GM21786 (cell line): ENCODE measurements at regions not wholly inside any gene's neighbourhood (a gene's known extent, or its start where the extent isn't known, plus 50 kb on each side); places are given as distances from the start of the nearest gene placed in this dataset.

Experiments
- ATAC-seq: cut with Tn5 transposase; IDR thresholded peaks from one replicate; pipeline ENCODE4 v1.9.1; 2021; ENCODE audit not compliant: unreplicated experiment

DNA sequence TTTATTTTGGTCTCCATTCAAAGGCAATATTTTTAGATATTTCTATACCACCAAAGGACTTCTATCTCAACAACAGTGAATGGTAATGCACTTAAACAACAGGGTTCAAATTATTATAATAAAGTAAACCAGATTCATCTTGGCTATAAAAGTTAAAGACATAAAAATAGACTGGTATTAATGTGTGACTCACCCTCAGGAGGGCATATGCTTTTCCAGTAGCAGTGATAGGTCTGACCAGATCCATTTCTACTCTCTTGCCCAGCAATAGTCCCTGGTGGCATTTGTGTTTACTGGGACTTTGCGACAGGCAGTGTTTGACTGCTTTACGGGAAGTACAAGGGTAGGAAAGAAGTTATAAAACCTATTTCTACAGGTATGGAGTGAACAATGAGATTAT, 353.2 kb upstream of the ATP2B1 start:
- no peak for ATAC-seq

- ATAC-seq = no peak
These were observed 351.4 kb upstream of the ATP2B1 start for GRCh38 chr12:90060031-90060430.

- no peak for ATAC-seq
These were observed 350.1 kb upstream of the ATP2B1 start for GRCh38 chr12:90058704-90059103.

GRCh38 chr12:90055071-90055470, 346.4 kb upstream of the ATP2B1 start:
- no peak for ATAC-seq

- no peak for ATAC-seq
These were observed 340.3 kb upstream of the ATP2B1 start for GRCh38 chr12:90048918-90049317.

- ATAC-seq = no peak
These were observed 336.9 kb upstream of the ATP2B1 start for GRCh38 chr12:90045559-90045958.

DNA sequence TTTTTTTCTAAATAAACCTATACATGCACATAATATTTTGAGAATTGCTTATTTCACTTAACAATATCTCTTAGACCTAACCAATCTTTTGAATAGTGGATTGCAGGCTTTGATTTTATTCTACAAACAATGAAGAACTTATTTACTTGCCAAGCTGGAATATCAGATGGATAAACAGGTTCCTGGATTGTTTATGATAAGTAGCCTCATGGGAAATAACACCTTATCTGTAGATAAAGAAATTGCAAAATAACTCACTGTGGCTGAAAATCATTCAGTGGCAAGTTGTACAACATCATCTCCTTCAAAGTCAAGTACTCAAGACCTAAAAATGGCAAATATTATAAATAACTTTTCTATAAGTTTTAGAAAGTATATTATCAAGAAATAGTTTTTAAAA, 335.4 kb upstream of the ATP2B1 start:
- no peak for ATAC-seq

DNA sequence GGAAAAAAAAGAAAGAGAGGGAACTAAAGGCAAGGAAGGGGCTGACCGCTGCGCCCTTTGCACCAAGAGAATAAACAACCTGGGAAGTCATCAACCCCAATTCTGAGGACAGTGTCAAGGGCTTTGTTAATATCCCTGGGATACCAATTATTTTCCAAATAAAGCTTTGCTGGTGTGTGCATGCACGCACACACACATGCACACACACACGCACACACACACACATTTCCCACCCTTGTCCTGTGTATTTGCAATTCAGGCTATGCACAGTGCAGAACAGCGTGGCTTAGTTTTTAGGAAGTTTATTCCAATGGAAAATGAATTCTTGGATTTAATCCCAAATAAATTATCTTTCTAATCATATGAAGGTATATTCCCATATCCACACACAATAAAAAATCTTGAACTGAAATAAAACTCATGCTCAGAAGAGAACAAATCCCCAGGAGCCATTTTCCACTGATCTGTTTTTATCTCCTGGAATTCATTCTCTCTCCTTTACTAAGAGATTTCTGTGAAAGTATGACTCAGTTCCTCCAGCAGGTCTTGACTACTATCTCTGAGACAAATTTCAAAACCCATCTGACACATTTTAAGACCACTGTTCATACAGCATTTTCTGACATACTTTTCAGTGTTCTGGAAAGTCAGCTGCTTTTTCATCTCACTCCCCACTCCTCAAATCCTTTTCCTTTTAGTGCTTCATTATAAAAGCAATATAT, 334.4 kb upstream of the ATP2B1 start:
- no peak for ATAC-seq

GRCh38 chr12:90038289-90038688, 329.7 kb upstream of the ATP2B1 start:
- ATAC-seq = no peak

DNA sequence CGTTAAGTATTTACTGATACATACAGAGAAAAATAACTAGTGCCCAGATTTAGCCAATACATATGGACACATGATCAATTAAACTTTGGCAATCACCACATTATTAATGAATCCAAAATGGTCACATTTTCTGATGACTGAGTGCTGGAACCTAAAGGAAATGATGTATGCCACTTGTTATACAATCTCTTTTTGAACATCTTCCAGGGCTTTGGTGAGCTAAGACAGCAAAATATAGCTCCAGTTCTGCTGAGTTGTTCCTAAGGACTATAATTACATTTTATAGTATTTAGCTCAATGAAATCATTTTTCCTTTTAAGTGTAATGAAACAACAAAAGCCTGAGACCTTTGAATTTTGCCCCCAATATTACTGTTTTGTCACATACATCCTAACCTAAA, 329.1 kb upstream of the ATP2B1 start:
- no peak for ATAC-seq

- ATAC-seq = no peak
These were observed 328.0 kb upstream of the ATP2B1 start for GRCh38 chr12:90036637-90037036.

DNA sequence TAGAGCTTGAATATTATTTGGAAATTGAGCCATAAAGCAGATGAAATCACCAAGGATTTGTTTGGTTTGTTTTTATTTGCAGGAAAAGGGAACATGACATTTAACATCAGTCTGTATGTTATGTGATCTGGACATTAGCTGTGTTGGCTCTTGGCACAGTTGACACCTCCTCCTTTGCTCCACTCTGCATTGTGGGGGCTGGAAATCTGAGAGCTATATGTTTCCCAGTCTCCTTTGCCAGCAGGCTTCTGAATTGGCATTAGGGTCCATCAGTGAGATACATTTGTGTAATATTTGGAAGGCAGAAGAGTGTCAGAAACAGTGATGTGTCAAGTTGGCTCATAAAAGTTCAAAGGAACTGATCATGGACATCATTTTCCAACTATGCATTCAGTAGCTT, 322.1 kb upstream of the ATP2B1 start:
- no peak for ATAC-seq

DNA sequence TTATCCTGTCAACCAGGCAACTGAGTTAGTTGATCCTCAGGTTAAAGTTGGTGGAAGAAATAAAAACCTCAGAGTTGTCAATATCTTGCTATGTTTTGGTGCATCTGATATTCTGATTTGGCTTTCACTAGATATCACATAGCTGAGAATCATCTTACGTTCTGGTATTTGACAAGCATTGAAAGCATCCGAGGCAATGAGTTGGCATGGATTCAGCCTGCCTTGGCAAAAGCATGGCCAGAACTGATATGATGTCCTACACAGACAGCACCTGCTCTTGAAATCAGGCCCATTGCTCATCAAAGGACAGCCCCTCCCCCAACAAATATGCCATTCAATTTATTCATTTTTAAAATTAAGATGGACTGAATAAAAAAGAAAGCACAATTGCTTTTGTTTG, 320.7 kb upstream of the ATP2B1 start:
- ATAC-seq = no peak

GRCh38 chr12:90028635-90029051, 320.0 kb upstream of the ATP2B1 start:
- no peak for ATAC-seq

DNA sequence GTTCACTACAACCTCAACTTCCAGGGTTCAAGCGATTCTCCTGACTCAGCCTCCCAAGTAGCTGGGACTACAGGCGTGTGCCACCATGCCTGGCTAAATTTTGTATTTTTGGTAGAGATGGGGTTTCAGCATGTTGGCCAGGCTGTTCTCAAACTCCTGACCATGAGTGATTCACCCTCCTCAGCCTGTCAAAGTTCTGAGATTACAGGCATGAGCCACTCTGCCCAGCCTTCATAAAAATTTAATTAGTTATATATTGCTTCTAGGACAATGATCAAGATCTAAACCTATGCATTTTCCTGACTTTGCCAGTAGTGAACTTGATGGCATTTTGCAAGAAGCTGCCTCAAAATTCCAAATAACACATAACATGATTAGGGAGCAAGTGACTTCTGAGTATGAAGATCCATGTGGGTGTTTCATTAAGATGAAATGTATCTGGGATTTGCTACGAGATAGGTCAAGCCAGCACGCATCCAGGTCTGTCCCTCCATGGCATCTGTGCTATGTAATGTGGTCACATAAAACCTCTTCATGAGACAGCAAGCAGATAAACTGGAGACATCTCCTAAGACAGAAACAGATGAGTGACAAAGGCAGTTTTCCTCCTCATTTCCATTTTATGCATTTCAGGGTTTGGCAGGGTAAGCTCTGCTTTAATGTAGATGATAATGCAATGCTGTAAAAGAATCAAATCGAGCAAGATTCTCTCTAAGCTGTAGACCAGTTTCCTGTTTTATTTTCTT, 319.4 kb upstream of the ATP2B1 start:
- ATAC-seq = no peak

DNA sequence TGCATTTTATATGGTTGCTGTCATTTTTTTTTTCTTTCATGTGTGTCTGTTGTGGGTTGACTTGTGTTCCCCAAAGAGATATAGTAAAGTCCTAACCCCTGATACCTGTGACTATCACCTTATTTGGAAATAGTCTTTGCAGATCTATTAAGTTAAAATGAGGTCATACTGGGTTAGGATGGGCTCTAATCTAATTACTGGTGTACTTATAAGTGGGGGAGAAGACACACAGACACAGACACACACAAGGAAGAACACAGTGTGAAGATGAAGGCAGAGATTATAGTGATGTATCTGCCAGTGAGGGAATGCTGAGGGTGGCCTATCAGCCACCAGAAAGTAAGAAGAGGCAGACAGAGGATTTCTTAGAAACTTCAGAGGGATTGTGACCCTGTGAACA, 318.4 kb upstream of the ATP2B1 start:
- ATAC-seq = no peak

DNA sequence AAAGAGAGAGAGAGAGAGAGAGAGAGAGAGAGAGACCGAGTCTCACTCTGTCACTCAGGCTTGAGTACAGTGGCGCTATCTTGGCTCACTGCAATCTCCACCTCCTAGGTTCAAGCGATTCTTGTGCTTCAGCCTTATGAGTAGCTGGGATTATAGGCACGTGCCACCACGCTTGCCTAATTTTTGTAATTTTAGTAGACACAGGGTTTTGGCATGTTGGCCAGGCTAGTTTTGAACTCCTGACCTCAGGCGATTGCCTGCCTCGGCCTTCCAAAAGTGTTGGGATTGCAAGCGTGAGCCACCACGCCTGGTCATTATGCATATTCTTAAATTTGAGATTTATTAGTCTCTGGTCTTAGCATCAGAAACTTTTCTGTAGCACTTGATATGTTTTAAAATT, 317.9 kb upstream of the ATP2B1 start:
- no peak for ATAC-seq

DNA sequence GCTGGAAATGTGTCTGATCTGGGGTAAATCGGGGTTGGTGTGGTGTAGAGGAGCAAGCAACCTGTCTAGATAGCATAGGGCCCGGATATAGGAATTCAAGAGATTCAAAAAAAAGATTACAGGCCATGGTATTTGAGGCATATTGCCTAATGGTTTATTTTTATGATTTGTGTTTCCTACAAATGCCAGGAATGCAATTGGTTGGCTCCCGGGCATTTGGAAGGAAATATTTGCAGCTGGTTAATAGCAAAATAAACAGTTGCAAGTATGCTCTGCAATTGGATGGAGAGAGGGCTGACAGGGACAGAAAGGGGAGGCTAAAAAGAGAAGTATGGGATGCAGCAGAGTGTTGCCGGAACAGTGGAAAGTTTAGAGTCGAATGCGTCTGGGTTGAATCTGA, 315.6 kb upstream of the ATP2B1 start:
- no peak for ATAC-seq

DNA sequence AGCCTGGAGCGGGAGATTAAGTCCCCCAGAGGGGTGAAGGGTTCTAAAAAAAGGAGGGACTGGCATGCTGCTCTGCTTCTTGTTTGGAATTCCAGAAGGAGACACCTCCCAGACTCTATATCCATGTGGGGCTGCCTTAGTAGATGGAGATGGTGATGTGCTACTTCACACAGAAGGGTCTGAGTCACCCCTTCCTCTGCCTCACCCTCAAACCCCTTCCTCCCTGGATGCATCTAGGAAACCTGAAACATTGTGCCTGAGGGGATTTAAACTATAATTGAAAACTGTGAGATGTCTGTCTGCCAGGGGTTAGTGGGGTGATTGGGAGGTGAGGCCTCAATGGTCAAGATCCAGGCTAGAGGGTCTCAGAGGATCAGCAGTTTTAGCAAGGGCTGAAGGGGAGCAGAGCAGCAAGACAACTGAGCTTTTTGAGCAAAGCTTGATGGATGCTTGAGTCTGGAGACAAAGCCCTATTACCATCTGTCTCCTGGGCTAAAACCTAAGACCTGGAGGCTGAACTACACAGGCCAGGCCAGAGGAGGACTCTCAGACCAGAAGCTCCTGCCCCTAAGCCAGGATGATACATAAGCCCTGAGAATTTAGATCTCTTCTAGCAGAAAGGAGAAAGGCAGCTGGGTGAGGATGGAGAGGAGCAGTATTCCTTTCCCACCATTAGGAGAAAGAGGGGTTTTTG, 314.7 kb upstream of the ATP2B1 start:
- ATAC-seq = no peak

DNA sequence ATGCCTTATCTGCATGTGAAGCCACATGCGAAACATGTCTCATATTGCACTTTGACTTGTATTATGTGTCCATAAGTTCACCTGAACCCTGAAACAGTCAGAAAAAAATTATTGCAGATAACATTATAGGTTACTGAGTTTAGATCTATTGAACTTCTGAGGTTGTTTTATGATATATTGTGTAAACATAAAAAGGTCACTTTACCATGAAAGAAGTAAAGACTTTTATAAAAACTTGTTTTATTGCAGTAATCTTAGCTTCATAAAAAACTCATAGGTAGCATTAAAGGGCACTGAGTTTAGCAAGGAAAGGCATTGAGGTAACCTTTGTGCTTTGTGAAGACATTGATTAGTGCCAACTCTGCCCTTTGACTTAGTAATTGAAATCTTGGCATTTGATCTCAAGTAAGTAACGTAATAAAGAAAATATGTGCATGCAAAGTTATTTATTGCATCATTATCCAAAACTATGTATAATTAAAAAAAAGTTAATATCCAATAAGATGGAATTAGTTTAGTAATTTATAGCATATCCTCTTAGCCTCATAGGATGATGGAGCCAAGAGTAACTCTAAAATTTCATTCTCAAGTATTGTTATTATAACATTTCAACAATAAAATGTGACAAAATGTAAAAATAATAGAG, 313.3 kb upstream of the ATP2B1 start:
- ATAC-seq = no peak

- ATAC-seq = no peak
These were observed 312.2 kb upstream of the ATP2B1 start for GRCh38 chr12:90020881-90021280.

- ATAC-seq = no peak
These were observed 311.8 kb upstream of the ATP2B1 start for GRCh38 chr12:90020436-90020835.
